Right lobe of liver (tissue), 6 donors: ENCODE measurements at regions not wholly inside any gene's neighbourhood (a gene's known extent, or its start where the extent isn't known, plus 50 kb on each side); places are given as distances from the start of the nearest gene placed in this dataset.

Experiments used
- ATAC-seq, 4 donors: fragments of 200-7000 bp; cut with Tn5 transposase; one replicate each; pipeline ENCODE4 v1.9.1; 2020; ENCODE audit warnings: mild to moderate bottlenecking in 4 of 4, moderate library complexity in 4 of 4
- DNase-seq, 3 donors: peaks; one replicate each; pipeline ENCODE4 v3.0.0-alpha.2; 2020
- H3K27ac ChIP-seq, 3 donors: fragments of 200-600 bp; one replicate each; pipeline ENCODE4 v1.8.0; 2022
- H3K27me3 ChIP-seq, 2 donors: fragments of 200-600 bp; one replicate each; pipeline ENCODE4 v1.8.0; 2022
- H3K36me3 ChIP-seq, 4 donors: fragments of 200-600 bp; sonication (generic) in 1 of 4; one replicate each; pipeline versions ENCODE4 v1.5.1 to v1.8.0; 2017 to 2022; ENCODE audit warnings: control low read depth in 1 of 4
- H3K4me1 ChIP-seq, 4 donors: fragments of 200-600 bp; sonication (generic) in 1 of 4; one replicate each; pipeline versions ENCODE4 v1.5.1 to v1.8.0; 2017 to 2022; ENCODE audit warnings: control low read depth in 1 of 4
- H3K4me3 ChIP-seq, 3 donors: fragments of 200-600 bp; one replicate each; pipeline ENCODE4 v1.8.0; 2022
- H3K9me3 ChIP-seq, 4 donors: fragments of 200-600 bp; sonication (generic) in 1 of 4; one replicate each; pipeline versions ENCODE4 v1.5.1 to v1.8.0; 2017 to 2022; ENCODE audit warnings: control low read depth in 1 of 4
- POLR2A ChIP-seq: fragments of 450-650 bp; IDR thresholded peaks from one replicate; pipeline ENCODE4 v1.6.1; 2017; ENCODE audit warnings: antibody characterized with exemption, mild to moderate bottlenecking
- WGBS: methylation state at CpG from one replicate; pipeline ENCODE4 v1.1.6; 2018; ENCODE audit warnings: low coverage, low lambda C conversion rate; ENCODE audit not compliant: insufficient coverage; ENCODE audit errors: missing lambda C conversion rate; 5-methylcytosine and 5-hydroxymethylcytosine counted together
- intact Hi-C, 2 donors: fragments of 100-400 bp; cut with DNase I; formaldehyde crosslinking; loops; one replicate each; pipeline versions ENCODE4 v1.11.2 to v1.14.1; 2022
- TF ChIP-seq, protein P1 (sequence below), 4 donors: fragments of 200-600 bp in 3 of 4; fragments of 450-650 bp in 1 of 4; IDR thresholded peaks; one replicate each; pipeline versions ENCODE4 v1.5.1 to v1.8.0; 2016 to 2022; ENCODE audit warnings: antibody characterized with exemption in 4 of 4, mild to moderate bottlenecking in 2 of 4
- donor health status: DM: no; HTN: yes; CAD: no.
- donor health status: DM: no; HTN: no; CAD: no.
- donor health status: DM: no; HTN: no; CAD: no.
- donor health status: DM: no; HTN: yes; CAD: no.
- donor health status: DM: no; HTN: yes; CAD: no.

GRCh38 chr4:185869427-185869826 is 57.4 kb upstream of the SORBS2 start:
- Histone ChIP-seq H3K27ac (no peak overlapping the region), H3K9me3 (no peaks in the 10 kb centered on the region), H3K27me3 (no peaks in the 10 kb centered on the region), H3K4me3 (no peak overlapping the region), H3K36me3 (no peaks in the 10 kb centered on the region), H3K4me1 (peaks cover 0 to 6% (median 0%) of the 10 kb centered on the region in 4 donors)
- ATAC-seq (peak; percentile 19 to 39 (median 30)), DNase-seq (no peak)
- 80% methylated on average over 2 of the region's 2 CpGs for WGBS
- TF ChIP-seq, protein P1, sequence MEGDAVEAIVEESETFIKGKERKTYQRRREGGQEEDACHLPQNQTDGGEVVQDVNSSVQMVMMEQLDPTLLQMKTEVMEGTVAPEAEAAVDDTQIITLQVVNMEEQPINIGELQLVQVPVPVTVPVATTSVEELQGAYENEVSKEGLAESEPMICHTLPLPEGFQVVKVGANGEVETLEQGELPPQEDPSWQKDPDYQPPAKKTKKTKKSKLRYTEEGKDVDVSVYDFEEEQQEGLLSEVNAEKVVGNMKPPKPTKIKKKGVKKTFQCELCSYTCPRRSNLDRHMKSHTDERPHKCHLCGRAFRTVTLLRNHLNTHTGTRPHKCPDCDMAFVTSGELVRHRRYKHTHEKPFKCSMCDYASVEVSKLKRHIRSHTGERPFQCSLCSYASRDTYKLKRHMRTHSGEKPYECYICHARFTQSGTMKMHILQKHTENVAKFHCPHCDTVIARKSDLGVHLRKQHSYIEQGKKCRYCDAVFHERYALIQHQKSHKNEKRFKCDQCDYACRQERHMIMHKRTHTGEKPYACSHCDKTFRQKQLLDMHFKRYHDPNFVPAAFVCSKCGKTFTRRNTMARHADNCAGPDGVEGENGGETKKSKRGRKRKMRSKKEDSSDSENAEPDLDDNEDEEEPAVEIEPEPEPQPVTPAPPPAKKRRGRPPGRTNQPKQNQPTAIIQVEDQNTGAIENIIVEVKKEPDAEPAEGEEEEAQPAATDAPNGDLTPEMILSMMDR (IDR thresholded peaks at IDR 0.05), result no peak
- no peak for TF ChIP-seq POLR2A
- intact Hi-C loops, result no loop called here

DNA sequence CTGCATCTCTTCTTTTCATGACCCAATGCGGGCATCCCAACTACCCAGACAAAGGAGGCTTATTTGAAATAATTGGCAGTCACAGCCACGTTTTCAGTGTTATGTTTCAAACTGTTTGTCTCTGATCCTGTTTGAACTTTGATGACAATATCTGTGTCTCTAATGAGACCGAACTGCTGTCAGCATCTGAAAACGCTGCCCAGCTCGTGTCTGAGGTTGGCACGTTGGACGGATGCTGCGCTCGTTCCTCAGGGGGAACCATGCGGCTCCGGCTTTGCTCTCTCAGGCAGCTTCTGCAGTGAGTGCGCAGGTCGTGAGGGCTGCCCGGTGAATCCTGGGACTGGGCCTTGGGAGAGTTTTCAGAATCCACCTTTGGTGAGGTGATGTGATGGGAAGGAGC is 58.4 kb upstream of the SORBS2 start:
- Histone ChIP-seq H3K36me3 (no peaks in the 10 kb centered on the region), H3K27me3 (no peaks in the 10 kb centered on the region), H3K9me3 (no peaks in the 10 kb centered on the region), H3K4me3 (no peak overlapping the region), H3K27ac (no peak overlapping the region), H3K4me1 (peaks cover 0 to 6% (median 0%) of the 10 kb centered on the region in 4 donors)
- no peak for DNase-seq
- TF ChIP-seq POLR2A, result no peak
- TF ChIP-seq, protein P1 (IDR thresholded peaks at IDR 0.05), result no peak
- intact Hi-C loops, result no loop called here
- ATAC-seq, result no peak
- 83% methylated on average over 8 of the region's 14 CpGs for WGBS

DNA sequence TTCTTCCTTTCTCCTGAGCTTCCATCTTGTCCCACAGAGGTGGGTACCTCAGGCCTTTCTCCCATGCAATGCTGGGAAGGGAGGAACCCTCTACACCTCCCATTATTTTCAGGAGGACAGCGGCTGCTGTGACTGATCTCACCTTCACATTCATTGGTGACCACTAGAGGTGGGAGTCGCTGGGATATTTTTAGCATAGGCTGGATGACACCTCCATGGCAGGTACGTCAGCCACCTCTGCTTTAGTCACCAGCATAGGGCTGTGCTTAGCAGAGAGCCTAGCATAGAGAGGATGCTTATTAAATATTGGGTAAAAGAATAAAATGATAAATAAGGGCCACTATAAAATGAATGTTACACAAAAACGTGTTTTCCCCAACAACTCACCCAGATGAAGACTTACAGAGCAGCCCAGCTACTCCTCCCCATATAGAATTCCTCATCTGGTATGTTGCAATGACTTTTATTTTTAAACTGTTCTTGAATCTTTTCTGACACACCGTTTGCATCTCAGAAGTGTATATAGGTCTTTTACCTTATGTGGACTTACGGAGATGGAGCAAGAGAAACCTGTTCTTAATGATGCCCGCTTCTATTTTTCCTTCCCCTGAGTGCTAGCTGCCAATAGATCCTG is 60.9 kb upstream of the SORBS2 start:
- H3K4me3 ChIP-seq, result no peak overlapping the region
- no peaks in the 10 kb centered on the region for H3K9me3 ChIP-seq
- WGBS, result 85% methylated on average over 7 of the region's 7 CpGs
- no peaks in the 10 kb centered on the region for H3K36me3 ChIP-seq
- ATAC-seq (no peak), DNase-seq (no peak)
- H3K4me1 ChIP-seq, result no peaks in the 10 kb centered on the region
- no peak overlapping the region for H3K27ac ChIP-seq
- H3K27me3 ChIP-seq, result no peaks in the 10 kb centered on the region
- TF ChIP-seq, protein P1 (IDR thresholded peaks at IDR 0.05), result no peak
- no peak for TF ChIP-seq POLR2A
- intact Hi-C loops, result no loop called here

- ATAC-seq, result peak in 1 of 4 donors; percentile 72
Measured at GRCh38 chr4:185874516-185875230, 62.7 kb upstream of the SORBS2 start.

More at GRCh38 chr4:185874516-185875230, 62.7 kb upstream of the SORBS2 start:
- Histone ChIP-seq H3K27me3 (no peaks in the 10 kb centered on the region), H3K9me3 (no peaks in the 10 kb centered on the region), H3K27ac (no peak overlapping the region), H3K4me1 (no peaks in the 10 kb centered on the region), H3K4me3 (no peak overlapping the region), H3K36me3 (no peaks in the 10 kb centered on the region)
- no peak for DNase-seq
- no peak for TF ChIP-seq POLR2A
- TF ChIP-seq, protein P1 (IDR thresholded peaks at IDR 0.05), result no peak
- intact Hi-C loops, result no loop called here
- 49% methylated on average over 3 of the region's 3 CpGs for WGBS
